HG02610 (cell line): ENCODE measurements at regions not wholly inside any gene's neighbourhood (a gene's known extent, or its start where the extent isn't known, plus 50 kb on each side); places are given as distances from the start of the nearest gene placed in this dataset.
A peak's percentile ranks its signal among the peaks of the same experiment; 100 is the strongest.

Source experiments
- ATAC-seq: cut with Tn5 transposase; IDR thresholded peaks from one replicate; pipeline ENCODE4 v1.9.1; 2021; ENCODE audit warnings: mild to moderate bottlenecking, moderate library complexity; ENCODE audit not compliant: unreplicated experiment

- no peak for ATAC-seq
These were observed 62.5 kb upstream of the CD44 start for GRCh38 chr11:35076201-35077100.

- ATAC-seq = peak; percentile 53
These were observed 61.1 kb upstream of the CD44 start for GRCh38 chr11:35077709-35078469.

GRCh38 chr11:35078470-35078735 is 60.6 kb upstream of the CD44 start:
- no peak for ATAC-seq

GRCh38 chr11:35079611-35080010 is 59.4 kb upstream of the CD44 start:
- ATAC-seq = no peak

- peak; percentile 72 for ATAC-seq
These were observed 56.4 kb upstream of the CD44 start for GRCh38 chr11:35082321-35083180.

GRCh38 chr11:35083181-35083430 is 55.9 kb upstream of the CD44 start:
- no peak for ATAC-seq

- peak; percentile 67 for ATAC-seq
These were observed 55.3 kb upstream of the CD44 start for GRCh38 chr11:35083431-35084238.

GRCh38 chr11:35084817-35085440 is 54.0 kb upstream of the CD44 start:
- no peak for ATAC-seq

- ATAC-seq = no peak
These were observed 53.3 kb upstream of the CD44 start for GRCh38 chr11:35085531-35086165.

- no peak for ATAC-seq
These were observed 51.3 kb upstream of the CD44 start for GRCh38 chr11:35087648-35088047.

- no peak for ATAC-seq
These were observed 50.7 kb upstream of the CD44 start for GRCh38 chr11:35088226-35088625.

GRCh38 chr11:35088676-35089075 is 50.3 kb upstream of the CD44 start:
- ATAC-seq = no peak
